Activated naive CD8-positive, alpha-beta T cell treated with anti-CD3 and anti-CD28 coated beads for 36 hours (primary cell): ENCODE measurements at regions not wholly inside any gene's neighbourhood (a gene's known extent, or its start where the extent isn't known, plus 50 kb on each side); places are given as distances from the start of the nearest gene placed in this dataset.
"Not testable (repeated sequence)": the region's sequence is repeated elsewhere in the genome, so short reads cannot be mapped to it uniquely, and the experiment has no call there.

Experiments
- DNase-seq: peaks from one replicate; pipeline ENCODE4 v3.0.0; 2021
- H3K27ac Mint-ChIP-seq: one replicate; pipeline ENCODE4 v1.8.0; 2022; ENCODE audit warnings: mild to moderate bottlenecking, moderate library complexity, mixed read lengths
- H3K27me3 Mint-ChIP-seq: one replicate; pipeline ENCODE4 v1.8.0; 2022; ENCODE audit warnings: mild to moderate bottlenecking, mixed read lengths
- H3K36me3 Mint-ChIP-seq: one replicate; pipeline ENCODE4 v1.8.0; 2021; ENCODE audit warnings: mild to moderate bottlenecking, mixed read lengths
- H3K4me1 Mint-ChIP-seq: one replicate; pipeline ENCODE4 v1.8.0; 2021; ENCODE audit warnings: mixed read lengths
- H3K4me3 Mint-ChIP-seq: one replicate; pipeline ENCODE4 v1.8.0; 2022; ENCODE audit warnings: mild to moderate bottlenecking, moderate library complexity, mixed read lengths
- H3K9me3 Mint-ChIP-seq: one replicate; pipeline ENCODE4 v1.8.0; 2022; ENCODE audit warnings: mixed read lengths

- no peaks in the 10 kb centered on the region for H3K4me1 Mint-ChIP-seq
- no peaks in the 10 kb centered on the region for H3K36me3 Mint-ChIP-seq
- no peak overlapping the region for H3K27ac Mint-ChIP-seq
- H3K4me3 Mint-ChIP-seq: no peak overlapping the region
- H3K27me3 Mint-ChIP-seq: peaks cover 28% of the 10 kb centered on the region
- no peak for DNase-seq
- H3K9me3 Mint-ChIP-seq: no peaks in the 10 kb centered on the region
Observed at GRCh38 chr2:118372886-118373830, 284.9 kb downstream of the INSIG2 start.

- no peak overlapping the region for H3K4me3 Mint-ChIP-seq
- H3K27ac Mint-ChIP-seq: no peak overlapping the region
- H3K9me3 Mint-ChIP-seq: no peaks in the 10 kb centered on the region
- H3K27me3 Mint-ChIP-seq: peaks cover 30% of the 10 kb centered on the region
- no peaks in the 10 kb centered on the region for H3K4me1 Mint-ChIP-seq
- DNase-seq: peak; percentile 3
- H3K36me3 Mint-ChIP-seq: no peaks in the 10 kb centered on the region
Observed at GRCh38 chr2:118371515-118371914, 283.2 kb downstream of the INSIG2 start.

GRCh38 chr2:118369521-118369920 lies 281.2 kb downstream of the INSIG2 start:
- not testable (repeated sequence) for H3K4me3 Mint-ChIP-seq, H3K36me3 Mint-ChIP-seq, H3K4me1 Mint-ChIP-seq, H3K27ac Mint-ChIP-seq, H3K9me3 Mint-ChIP-seq, DNase-seq
- peaks cover 30% of the 10 kb centered on the region for H3K27me3 Mint-ChIP-seq

GRCh38 chr2:118363604-118364003 lies 275.3 kb downstream of the INSIG2 start:
- DNase-seq: no peak
- Mint-ChIP-seq H3K27ac (no peak overlapping the region), H3K27me3 (peaks cover 17% of the 10 kb centered on the region), H3K4me1 (no peaks in the 10 kb centered on the region), H3K36me3 (no peaks in the 10 kb centered on the region), H3K4me3 (no peak overlapping the region), H3K9me3 (peaks cover 3% of the 10 kb centered on the region)

DNA sequence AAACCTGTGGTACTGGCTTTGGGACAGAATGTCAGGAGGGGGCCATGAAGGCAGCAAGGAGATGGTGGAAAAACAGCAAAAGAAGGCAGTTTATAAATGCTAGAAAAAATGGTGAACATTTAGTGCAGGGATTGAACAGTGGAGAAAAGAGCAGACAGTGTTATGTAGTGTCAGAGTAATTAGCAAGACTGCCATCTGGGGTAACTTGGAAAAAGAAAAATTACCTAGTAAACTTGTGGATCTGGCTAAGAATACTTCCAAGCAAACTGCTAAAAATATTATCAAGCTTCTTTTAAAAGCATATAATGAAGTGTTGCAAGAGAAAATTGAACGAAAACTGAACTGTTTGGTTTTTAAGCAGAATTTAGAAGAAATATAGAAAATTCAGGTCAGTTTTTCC lies 267.8 kb downstream of the INSIG2 start:
- peaks cover 9% of the 10 kb centered on the region for H3K9me3 Mint-ChIP-seq
- H3K27ac Mint-ChIP-seq: no peak overlapping the region
- no peaks in the 10 kb centered on the region for H3K4me1 Mint-ChIP-seq
- peaks cover 3% of the 10 kb centered on the region for H3K27me3 Mint-ChIP-seq
- H3K4me3 Mint-ChIP-seq: no peak overlapping the region
- no peaks in the 10 kb centered on the region for H3K36me3 Mint-ChIP-seq
- no peak for DNase-seq

GRCh38 chr2:118351796-118352195 lies 263.5 kb downstream of the INSIG2 start:
- Mint-ChIP-seq H3K36me3 (no peaks in the 10 kb centered on the region), H3K27ac (no peak overlapping the region), H3K4me1 (no peaks in the 10 kb centered on the region), H3K27me3 (peaks cover 14% of the 10 kb centered on the region), H3K9me3 (no peaks in the 10 kb centered on the region), H3K4me3 (no peak overlapping the region)
- DNase-seq: no peak

DNA sequence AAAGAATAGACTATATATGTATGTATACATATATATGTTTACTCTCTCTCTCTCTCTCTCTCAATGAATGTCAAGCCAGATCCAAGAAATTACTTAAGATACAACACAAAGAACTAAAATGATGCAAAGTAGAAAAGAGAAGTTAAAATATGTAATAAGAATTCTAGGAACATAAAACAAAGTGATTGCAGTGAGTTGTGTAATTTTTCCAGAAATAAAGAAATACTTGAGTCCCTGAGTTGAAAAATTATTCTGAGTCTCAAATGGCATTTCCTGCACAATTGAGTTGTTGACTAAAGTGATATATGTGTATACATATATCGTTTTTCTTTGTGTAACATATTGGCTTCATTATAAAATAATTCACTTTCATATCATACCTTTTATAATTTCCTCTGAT lies 262.4 kb downstream of the INSIG2 start:
- DNase-seq: no peak
- Mint-ChIP-seq H3K9me3 (no peaks in the 10 kb centered on the region), H3K27me3 (peaks cover 15% of the 10 kb centered on the region), H3K27ac (no peak overlapping the region), H3K4me1 (no peaks in the 10 kb centered on the region), H3K36me3 (no peaks in the 10 kb centered on the region), H3K4me3 (no peak overlapping the region)

GRCh38 chr2:118349365-118349764 lies 261.1 kb downstream of the INSIG2 start:
- no peaks in the 10 kb centered on the region for H3K9me3 Mint-ChIP-seq
- no peak for DNase-seq
- peaks cover 19% of the 10 kb centered on the region for H3K27me3 Mint-ChIP-seq
- H3K4me3 Mint-ChIP-seq: no peak overlapping the region
- no peaks in the 10 kb centered on the region for H3K4me1 Mint-ChIP-seq
- no peak overlapping the region for H3K27ac Mint-ChIP-seq
- no peaks in the 10 kb centered on the region for H3K36me3 Mint-ChIP-seq

DNA sequence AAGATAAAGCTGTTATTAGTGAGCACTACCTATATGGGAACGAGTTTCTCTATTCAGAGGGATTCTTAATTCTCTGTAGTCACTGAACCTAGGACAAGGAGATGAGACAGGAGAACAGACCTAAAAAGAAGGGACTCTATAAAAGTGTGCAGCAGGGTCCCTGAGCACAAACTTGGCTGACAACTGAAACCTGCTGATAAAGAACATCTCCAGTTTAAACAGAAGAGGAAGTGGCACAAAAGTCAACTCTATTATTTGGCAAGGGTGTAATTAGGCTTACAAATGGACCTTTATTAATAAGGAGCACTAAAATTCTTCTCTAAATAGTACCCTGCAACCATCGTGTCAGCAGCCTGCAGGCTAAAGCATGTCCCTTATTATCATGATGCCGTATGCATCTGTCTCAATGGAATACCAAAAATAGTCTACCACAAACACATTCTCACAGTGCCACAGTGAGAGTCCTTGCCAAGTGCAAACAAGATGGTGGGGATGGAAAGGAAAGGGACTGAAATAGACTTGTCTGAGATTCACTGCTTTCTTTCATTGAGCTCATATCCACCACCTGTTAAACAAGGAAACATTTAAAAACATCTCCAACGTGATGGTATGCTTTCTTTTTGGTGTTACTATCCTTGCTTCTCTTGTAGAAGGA lies 260.2 kb downstream of the INSIG2 start:
- H3K4me3 Mint-ChIP-seq: no peak overlapping the region
- H3K9me3 Mint-ChIP-seq: no peaks in the 10 kb centered on the region
- H3K27me3 Mint-ChIP-seq: peaks cover 19% of the 10 kb centered on the region
- H3K36me3 Mint-ChIP-seq: no peaks in the 10 kb centered on the region
- no peak for DNase-seq
- H3K4me1 Mint-ChIP-seq: no peaks in the 10 kb centered on the region
- H3K27ac Mint-ChIP-seq: no peak overlapping the region

DNA sequence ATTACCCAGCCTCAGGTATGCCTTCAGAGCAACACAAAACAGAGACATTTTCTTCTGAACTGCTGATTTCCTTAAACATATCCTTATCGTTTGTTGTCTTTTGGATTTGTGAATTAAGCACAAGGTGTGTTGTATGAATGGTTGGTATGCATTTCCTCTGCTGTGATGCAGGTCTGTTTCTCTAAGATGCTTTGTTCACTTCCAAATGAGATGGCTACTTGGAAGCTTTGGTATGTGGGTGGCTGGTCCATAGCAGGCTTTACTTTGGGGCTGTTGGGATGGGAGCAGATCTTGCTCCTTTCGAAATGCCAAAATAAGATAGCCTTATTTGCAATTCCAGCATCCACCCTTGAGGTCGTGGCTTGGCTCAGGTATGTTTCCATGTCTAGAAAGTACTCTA lies 257.2 kb downstream of the INSIG2 start:
- H3K27me3 Mint-ChIP-seq: peaks cover 17% of the 10 kb centered on the region
- no peak overlapping the region for H3K4me3 Mint-ChIP-seq
- DNase-seq: no peak
- H3K4me1 Mint-ChIP-seq: no peaks in the 10 kb centered on the region
- H3K9me3 Mint-ChIP-seq: no peaks in the 10 kb centered on the region
- H3K27ac Mint-ChIP-seq: no peak overlapping the region
- no peaks in the 10 kb centered on the region for H3K36me3 Mint-ChIP-seq

GRCh38 chr2:118340103-118340502 lies 251.8 kb downstream of the INSIG2 start:
- Mint-ChIP-seq H3K9me3 (peaks cover 15% of the 10 kb centered on the region), H3K27ac (no peak overlapping the region), H3K36me3 (no peaks in the 10 kb centered on the region), H3K4me1 (no peaks in the 10 kb centered on the region), H3K4me3 (no peak overlapping the region), H3K27me3 (peaks cover 9% of the 10 kb centered on the region)
- no peak for DNase-seq

DNA sequence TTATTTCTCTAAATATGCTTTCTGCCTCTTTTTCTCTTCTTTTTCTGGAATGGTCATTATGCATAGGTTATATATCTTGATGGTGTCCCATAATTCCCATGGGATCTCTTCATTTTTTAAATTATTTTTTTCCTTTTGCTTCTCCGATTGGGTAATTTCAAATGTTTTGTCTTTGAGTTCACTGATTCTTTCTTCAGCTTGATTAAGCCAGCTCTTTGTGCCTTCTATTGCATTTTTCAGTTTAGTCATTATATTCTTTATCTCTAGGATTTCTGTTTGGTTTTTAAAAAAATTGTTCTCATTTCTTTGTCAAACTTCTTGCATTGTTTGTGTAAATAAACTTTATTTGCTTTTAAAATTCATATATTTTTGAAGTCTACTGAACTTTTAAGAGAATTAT lies 251.1 kb downstream of the INSIG2 start:
- Mint-ChIP-seq H3K27ac (no peak overlapping the region), H3K4me1 (no peaks in the 10 kb centered on the region), H3K27me3 (peaks cover 9% of the 10 kb centered on the region), H3K36me3 (no peaks in the 10 kb centered on the region), H3K4me3 (no peak overlapping the region), H3K9me3 (peaks cover 15% of the 10 kb centered on the region)
- DNase-seq: no peak

GRCh38 chr2:118333664-118334063 lies 245.4 kb downstream of the INSIG2 start:
- H3K36me3 Mint-ChIP-seq: no peaks in the 10 kb centered on the region
- H3K9me3 Mint-ChIP-seq: peaks cover 7% of the 10 kb centered on the region
- DNase-seq: no peak
- H3K27me3 Mint-ChIP-seq: peaks cover 13% of the 10 kb centered on the region
- H3K27ac Mint-ChIP-seq: no peak overlapping the region
- H3K4me3 Mint-ChIP-seq: no peak overlapping the region
- no peaks in the 10 kb centered on the region for H3K4me1 Mint-ChIP-seq

GRCh38 chr2:118325321-118325955 lies 237.2 kb downstream of the INSIG2 start:
- no peak overlapping the region for H3K4me3 Mint-ChIP-seq
- no peaks in the 10 kb centered on the region for H3K36me3 Mint-ChIP-seq
- DNase-seq: no peak
- H3K4me1 Mint-ChIP-seq: no peaks in the 10 kb centered on the region
- H3K27me3 Mint-ChIP-seq: peaks cover 10% of the 10 kb centered on the region
- H3K27ac Mint-ChIP-seq: no peak overlapping the region
- no peaks in the 10 kb centered on the region for H3K9me3 Mint-ChIP-seq

- no peak overlapping the region for H3K27ac Mint-ChIP-seq
- H3K36me3 Mint-ChIP-seq: no peaks in the 10 kb centered on the region
- DNase-seq: no peak
- no peaks in the 10 kb centered on the region for H3K9me3 Mint-ChIP-seq
- H3K4me3 Mint-ChIP-seq: no peak overlapping the region
- peaks cover 4% of the 10 kb centered on the region for H3K4me1 Mint-ChIP-seq
- H3K27me3 Mint-ChIP-seq: peaks cover 17% of the 10 kb centered on the region
Observed at GRCh38 chr2:118322406-118322805, 234.1 kb downstream of the INSIG2 start.
